Fibroblast of skin of back (primary cell): ENCODE measurements at regions not wholly inside any gene's neighbourhood (a gene's known extent, or its start where the extent isn't known, plus 50 kb on each side); places are given as distances from the start of the nearest gene placed in this dataset.

Experiments
- DNase-seq: peaks from one replicate; pipeline ENCODE4 v3.0.0-alpha.2; 2013

GRCh38 chr12:116459916-116460663 is 99.1 kb upstream of the MAP1LC3B2 start:
- DNase-seq = no peak

GRCh38 chr12:116461060-116461459 is 98.1 kb upstream of the MAP1LC3B2 start:
- no peak for DNase-seq

GRCh38 chr12:116463366-116463765 is 95.8 kb upstream of the MAP1LC3B2 start:
- no peak for DNase-seq

- DNase-seq = no peak
Observed at GRCh38 chr12:116465407-116465806, 93.8 kb upstream of the MAP1LC3B2 start.

GRCh38 chr12:116465856-116466255 is 93.3 kb upstream of the MAP1LC3B2 start:
- no peak for DNase-seq

- DNase-seq = peak; percentile 79
Observed at GRCh38 chr12:116466536-116466935, 92.6 kb upstream of the MAP1LC3B2 start.

GRCh38 chr12:116469344-116469743 is 89.8 kb upstream of the MAP1LC3B2 start:
- DNase-seq = no peak

- no peak for DNase-seq
Observed at GRCh38 chr12:116471544-116471943, 87.6 kb upstream of the MAP1LC3B2 start.

- no peak for DNase-seq
Observed at GRCh38 chr12:116472193-116472592, 87.0 kb upstream of the MAP1LC3B2 start.

- no peak for DNase-seq
Observed at GRCh38 chr12:116473416-116473815, 85.8 kb upstream of the MAP1LC3B2 start.

GRCh38 chr12:116474331-116474730 is 84.8 kb upstream of the MAP1LC3B2 start:
- peak; percentile 34 for DNase-seq

- DNase-seq = no peak
Observed at GRCh38 chr12:116474899-116475298, 84.3 kb upstream of the MAP1LC3B2 start.

GRCh38 chr12:116476227-116476822 is 82.9 kb upstream of the MAP1LC3B2 start:
- DNase-seq = no peak

GRCh38 chr12:116478243-116478773 is 80.9 kb upstream of the MAP1LC3B2 start:
- DNase-seq = no peak

- DNase-seq = no peak
Observed at GRCh38 chr12:116480210-116480810, 78.9 kb upstream of the MAP1LC3B2 start.

GRCh38 chr12:116481726-116482125 is 77.5 kb upstream of the MAP1LC3B2 start:
- no peak for DNase-seq

GRCh38 chr12:116482179-116482578 is 77.0 kb upstream of the MAP1LC3B2 start:
- DNase-seq = no peak

GRCh38 chr12:116482859-116483258 is 76.3 kb upstream of the MAP1LC3B2 start:
- DNase-seq = no peak

GRCh38 chr12:116483959-116484750 is 75.0 kb upstream of the MAP1LC3B2 start:
- no peak for DNase-seq

- DNase-seq = no peak
Observed at GRCh38 chr12:116484807-116485206, 74.4 kb upstream of the MAP1LC3B2 start.

GRCh38 chr12:116489116-116489515 is 70.1 kb upstream of the MAP1LC3B2 start:
- DNase-seq = no peak

GRCh38 chr12:116490471-116490870 is 68.7 kb upstream of the MAP1LC3B2 start:
- DNase-seq = peak; percentile 34
